Hepatocyte (in vitro differentiated cells): ENCODE measurements at regions not wholly inside any gene's neighbourhood (a gene's known extent, or its start where the extent isn't known, plus 50 kb on each side); places are given as distances from the start of the nearest gene placed in this dataset.

Experiments used
- DNase-seq: peaks from one replicate; pipeline ENCODE4 v3.0.0-alpha.2; 2016; ENCODE audit warnings: low spot score
- H2AFZ ChIP-seq: fragments of 200-600 bp; sonication (generic); 2 replicates; pipeline ENCODE4 v1.6.0; 2016; ENCODE audit warnings: antibody characterized with exemption, mild to moderate bottlenecking
- H3K27ac ChIP-seq: fragments of 200-600 bp; sonication (generic); 2 replicates; pipeline ENCODE4 v1.5.1; 2016; ENCODE audit warnings: mild to moderate bottlenecking
- H3K27me3 ChIP-seq: fragments of 200-600 bp; sonication (generic); 2 replicates; pipeline ENCODE4 v1.6.1; 2016
- H3K36me3 ChIP-seq: fragments of 200-600 bp; sonication (generic); replicated peaks from 2 replicates; pipeline ENCODE4 v1.5.1; 2016; ENCODE audit warnings: low read depth; ENCODE audit not compliant: insufficient read depth
- H3K4me1 ChIP-seq: fragments of 200-600 bp; sonication (generic); 2 replicates; pipeline ENCODE4 v1.5.1; 2016; ENCODE audit warnings: mild to moderate bottlenecking, moderate library complexity; ENCODE audit not compliant: insufficient read depth
- H3K4me2 ChIP-seq: fragments of 200-600 bp; sonication (generic); 2 replicates; pipeline ENCODE4 v1.6.0; 2016
- H3K4me3 ChIP-seq: fragments of 200-600 bp; sonication (generic); 2 replicates; pipeline ENCODE4 v1.5.1; 2016; ENCODE audit warnings: mild to moderate bottlenecking
- H3K79me2 ChIP-seq: fragments of 200-600 bp; sonication (generic); 2 replicates; pipeline ENCODE4 v1.6.0; 2017; ENCODE audit warnings: mild to moderate bottlenecking
- H3K9me2 ChIP-seq: fragments of 200-600 bp; sonication (generic); replicated peaks from 2 replicates; pipeline ENCODE4 v1.6.0; 2017; ENCODE audit warnings: mild to moderate bottlenecking; ENCODE audit not compliant: insufficient read depth
- H3K9me3 ChIP-seq: fragments of 200-600 bp; sonication (generic); 2 replicates; pipeline ENCODE4 v1.5.1; 2016; ENCODE audit warnings: low read depth, mild to moderate bottlenecking
- H4K20me1 ChIP-seq: fragments of 200-600 bp; sonication (generic); 2 replicates; pipeline ENCODE4 v1.6.0; 2016; ENCODE audit warnings: mild to moderate bottlenecking; ENCODE audit not compliant: insufficient read depth, poor library complexity, severe bottlenecking
- EZH2 ChIP-seq: fragments of 200-600 bp; sonication (generic); IDR thresholded peaks from 2 replicates; pipeline ENCODE4 v1.6.1; 2016; ENCODE audit warnings: antibody characterized with exemption, mild to moderate bottlenecking, borderline replicate concordance
- EZH2phosphoT487 ChIP-seq: fragments of 200-600 bp; sonication (generic); IDR thresholded peaks from one replicate; pipeline ENCODE4 v1.6.1; 2018; ENCODE audit warnings: antibody characterized with exemption, mild to moderate bottlenecking, low read depth, moderate library complexity; ENCODE audit not compliant: unreplicated experiment, severe bottlenecking
- WGBS: methylation state at CpG from one replicate; pipeline ENCODE4 v1.1.6; 2016; ENCODE audit warnings: low lambda C conversion rate; ENCODE audit errors: missing lambda C conversion rate; 5-methylcytosine and 5-hydroxymethylcytosine counted together
- TF ChIP-seq, protein P1 (sequence below): fragments of 200-600 bp; sonication (generic); IDR thresholded peaks from 2 replicates; pipeline ENCODE4 v1.5.1; 2016; ENCODE audit warnings: antibody characterized with exemption, mild to moderate bottlenecking; ENCODE audit not compliant: poor library complexity

DNA sequence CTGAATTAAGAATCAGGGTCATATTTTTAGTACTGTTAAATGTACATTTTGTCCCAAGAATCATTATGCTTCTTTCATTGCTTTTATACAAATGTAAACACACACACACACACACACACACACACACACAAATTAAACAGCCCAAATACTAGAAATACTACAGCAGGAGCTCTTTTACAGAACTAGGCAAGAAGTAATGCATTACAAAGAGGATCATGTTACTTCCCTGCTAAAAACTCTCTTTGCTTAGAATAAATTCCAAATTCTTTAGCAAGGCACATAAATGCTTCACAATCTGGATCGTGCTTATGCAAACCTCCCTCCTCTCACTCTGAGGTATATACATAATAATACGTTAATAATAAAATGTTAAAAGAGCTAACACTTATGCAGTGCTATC, 720.4 kb upstream of the ADGRL4 start:
- H2AFZ ChIP-seq, result no peak overlapping the region
- 54% methylated on average over 2 of the region's 2 CpGs for WGBS
- no peak for TF ChIP-seq EZH2phosphoT487

DNA sequence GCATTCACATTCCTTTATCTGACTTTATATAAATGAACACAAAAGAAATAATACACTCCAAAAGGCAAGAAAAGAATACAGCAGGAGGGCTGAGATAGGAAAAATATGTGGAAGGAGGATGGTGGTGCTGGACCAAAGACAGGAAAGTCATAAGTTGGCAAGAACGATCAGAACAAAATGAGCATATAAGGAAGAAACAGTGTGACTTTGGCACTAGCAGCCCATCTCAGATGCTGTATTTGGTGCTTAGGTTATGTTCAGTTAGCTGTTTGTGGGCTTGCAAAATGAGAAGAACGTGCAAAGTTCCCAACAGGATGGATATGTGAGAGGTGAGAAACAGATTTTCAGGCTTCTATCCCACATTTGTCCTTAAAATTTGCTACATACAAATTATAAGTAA, 719.8 kb upstream of the ADGRL4 start:
- no peaks in the 10 kb centered on the region for H3K79me2 ChIP-seq
- H3K27ac ChIP-seq, result no peak overlapping the region
- TF ChIP-seq EZH2phosphoT487 (no peak), EZH2 (no peak)
- TF ChIP-seq, protein P1, sequence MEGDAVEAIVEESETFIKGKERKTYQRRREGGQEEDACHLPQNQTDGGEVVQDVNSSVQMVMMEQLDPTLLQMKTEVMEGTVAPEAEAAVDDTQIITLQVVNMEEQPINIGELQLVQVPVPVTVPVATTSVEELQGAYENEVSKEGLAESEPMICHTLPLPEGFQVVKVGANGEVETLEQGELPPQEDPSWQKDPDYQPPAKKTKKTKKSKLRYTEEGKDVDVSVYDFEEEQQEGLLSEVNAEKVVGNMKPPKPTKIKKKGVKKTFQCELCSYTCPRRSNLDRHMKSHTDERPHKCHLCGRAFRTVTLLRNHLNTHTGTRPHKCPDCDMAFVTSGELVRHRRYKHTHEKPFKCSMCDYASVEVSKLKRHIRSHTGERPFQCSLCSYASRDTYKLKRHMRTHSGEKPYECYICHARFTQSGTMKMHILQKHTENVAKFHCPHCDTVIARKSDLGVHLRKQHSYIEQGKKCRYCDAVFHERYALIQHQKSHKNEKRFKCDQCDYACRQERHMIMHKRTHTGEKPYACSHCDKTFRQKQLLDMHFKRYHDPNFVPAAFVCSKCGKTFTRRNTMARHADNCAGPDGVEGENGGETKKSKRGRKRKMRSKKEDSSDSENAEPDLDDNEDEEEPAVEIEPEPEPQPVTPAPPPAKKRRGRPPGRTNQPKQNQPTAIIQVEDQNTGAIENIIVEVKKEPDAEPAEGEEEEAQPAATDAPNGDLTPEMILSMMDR, result no peak
- no peak overlapping the region for H2AFZ ChIP-seq
- H3K4me3 ChIP-seq, result no peak overlapping the region
- no peaks in the 10 kb centered on the region for H3K4me1 ChIP-seq
- no peak for DNase-seq
- H3K4me2 ChIP-seq, result no peak overlapping the region
- no peaks in the 10 kb centered on the region for H4K20me1 ChIP-seq
- H3K9me2 ChIP-seq, result no peaks in the 10 kb centered on the region
- WGBS, result 81% methylated on average over 2 of the region's 2 CpGs
- no peaks in the 10 kb centered on the region for H3K9me3 ChIP-seq
- no peaks in the 10 kb centered on the region for H3K36me3 ChIP-seq
- no peaks in the 10 kb centered on the region for H3K27me3 ChIP-seq

More for the DNA sequence above, 720.4 kb upstream of the ADGRL4 start:
- no peak for DNase-seq
- H4K20me1 ChIP-seq, result no peaks in the 10 kb centered on the region
- H3K27me3 ChIP-seq, result no peaks in the 10 kb centered on the region
- no peak overlapping the region for H3K4me2 ChIP-seq
- no peaks in the 10 kb centered on the region for H3K9me3 ChIP-seq
- no peaks in the 10 kb centered on the region for H3K79me2 ChIP-seq
- no peak overlapping the region for H3K4me3 ChIP-seq
- H3K27ac ChIP-seq, result no peak overlapping the region
- no peaks in the 10 kb centered on the region for H3K36me3 ChIP-seq
- H3K9me2 ChIP-seq, result no peaks in the 10 kb centered on the region
- H3K4me1 ChIP-seq, result no peaks in the 10 kb centered on the region

DNA sequence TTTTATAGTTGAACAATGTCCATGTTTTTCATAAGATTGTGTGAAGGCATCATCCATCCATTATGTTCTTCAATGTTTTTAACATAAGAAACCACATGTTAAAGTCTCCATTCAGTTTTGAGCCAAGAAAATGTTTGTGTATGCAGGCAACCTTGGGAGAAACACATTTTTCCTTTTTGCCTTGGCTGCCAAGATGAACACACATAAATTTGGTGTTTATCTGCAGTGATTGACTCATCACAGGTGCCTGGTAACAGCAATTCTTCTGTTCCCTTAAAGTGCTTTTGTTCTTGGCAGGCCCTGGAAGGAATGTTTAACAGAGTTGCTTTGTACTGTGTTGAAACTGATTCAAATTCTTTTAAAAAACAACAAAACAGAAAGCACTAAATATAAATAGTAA, 709.9 kb upstream of the ADGRL4 start:
- DNase-seq, result peak; percentile 17
- Histone ChIP-seq H3K27me3 (no peaks in the 10 kb centered on the region), H3K9me2 (no peaks in the 10 kb centered on the region), H3K79me2 (no peaks in the 10 kb centered on the region), H4K20me1 (no peaks in the 10 kb centered on the region), H3K4me2 (no peak overlapping the region), H3K36me3 (no peaks in the 10 kb centered on the region), H3K4me1 (no peaks in the 10 kb centered on the region), H2AFZ (no peak overlapping the region), H3K4me3 (no peak overlapping the region), H3K27ac (no peak overlapping the region), H3K9me3 (no peaks in the 10 kb centered on the region)
- TF ChIP-seq, protein P1, result no peak
- TF ChIP-seq EZH2, result no peak
- no peak for TF ChIP-seq EZH2phosphoT487

- no peak overlapping the region for H2AFZ ChIP-seq
- no peaks in the 10 kb centered on the region for H3K9me2 ChIP-seq
- H3K9me3 ChIP-seq, result no peaks in the 10 kb centered on the region
- H3K4me2 ChIP-seq, result no peak overlapping the region
- no peaks in the 10 kb centered on the region for H4K20me1 ChIP-seq
- H3K4me3 ChIP-seq, result no peak overlapping the region
- DNase-seq, result no peak
- TF ChIP-seq, protein P1, result no peak
- no peak for TF ChIP-seq EZH2phosphoT487
- TF ChIP-seq EZH2, result no peak
- no peaks in the 10 kb centered on the region for H3K4me1 ChIP-seq
- H3K27ac ChIP-seq, result no peak overlapping the region
- H3K36me3 ChIP-seq, result no peaks in the 10 kb centered on the region
- H3K79me2 ChIP-seq, result no peaks in the 10 kb centered on the region
- no peaks in the 10 kb centered on the region for H3K27me3 ChIP-seq
Measured at GRCh38 chr1:79714664-79715063, 708.1 kb upstream of the ADGRL4 start.
